Neuron (in vitro differentiated cells): ENCODE measurements at regions not wholly inside any gene's neighbourhood (a gene's known extent, or its start where the extent isn't known, plus 50 kb on each side); places are given as distances from the start of the nearest gene placed in this dataset.
"Not testable (repeated sequence)": the region's sequence is repeated elsewhere in the genome, so short reads cannot be mapped to it uniquely, and the experiment has no call there.

ENCODE experiments used
- H2AFZ ChIP-seq: one replicate; pipeline ENCODE4 v1.6.1; 2013; ENCODE audit warnings: low read depth, mild to moderate bottlenecking, inconsistent platforms, low read length, moderate library complexity
- H3K27me3 ChIP-seq: one replicate; pipeline ENCODE4 v1.6.1; 2013; ENCODE audit warnings: low read length; ENCODE audit not compliant: insufficient read depth
- H3K36me3 ChIP-seq: one replicate; pipeline ENCODE4 v1.6.1; 2013; ENCODE audit warnings: low read length; ENCODE audit not compliant: insufficient read depth
- H3K4me1 ChIP-seq: one replicate; pipeline ENCODE4 v1.6.1; 2013; ENCODE audit warnings: low read length; ENCODE audit not compliant: insufficient read depth
- H3K4me3 ChIP-seq: 2 replicates; pipeline ENCODE4 v1.5.1; 2013; ENCODE audit warnings: mild to moderate bottlenecking, low read length, moderate library complexity
- H3K9me3 ChIP-seq: one replicate; pipeline ENCODE4 v1.6.1; 2013; ENCODE audit warnings: low read length

DNA sequence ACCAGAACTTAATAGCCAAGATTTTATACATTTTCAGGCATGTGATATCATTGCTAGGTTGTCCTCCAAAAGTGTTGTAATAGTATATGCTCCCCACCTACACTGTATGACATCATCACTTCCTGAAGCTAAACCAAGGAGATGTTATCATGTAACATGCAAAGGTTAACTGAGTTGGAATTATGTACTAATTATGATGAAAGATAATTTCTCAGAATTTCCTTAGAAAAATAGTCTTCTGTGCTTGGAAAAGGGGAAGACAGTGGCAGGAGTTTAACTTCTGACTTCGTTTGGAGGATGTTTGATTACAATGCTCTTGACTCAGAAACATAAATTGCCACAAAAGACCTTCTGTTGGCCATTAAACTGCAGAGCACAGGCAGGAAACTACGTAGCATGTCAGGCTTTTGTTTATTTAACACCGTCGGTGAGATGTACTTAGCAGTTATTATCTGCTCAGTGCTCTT is 83.6 kb upstream of the GUCY1A1 start:
- Histone ChIP-seq H3K4me1 (no peaks in the 10 kb centered on the region), H3K27me3 (peaks cover 2% of the 10 kb centered on the region), H3K4me3 (no peak overlapping the region), H3K36me3 (no peaks in the 10 kb centered on the region), H2AFZ (no peak overlapping the region), H3K9me3 (no peaks in the 10 kb centered on the region)

DNA sequence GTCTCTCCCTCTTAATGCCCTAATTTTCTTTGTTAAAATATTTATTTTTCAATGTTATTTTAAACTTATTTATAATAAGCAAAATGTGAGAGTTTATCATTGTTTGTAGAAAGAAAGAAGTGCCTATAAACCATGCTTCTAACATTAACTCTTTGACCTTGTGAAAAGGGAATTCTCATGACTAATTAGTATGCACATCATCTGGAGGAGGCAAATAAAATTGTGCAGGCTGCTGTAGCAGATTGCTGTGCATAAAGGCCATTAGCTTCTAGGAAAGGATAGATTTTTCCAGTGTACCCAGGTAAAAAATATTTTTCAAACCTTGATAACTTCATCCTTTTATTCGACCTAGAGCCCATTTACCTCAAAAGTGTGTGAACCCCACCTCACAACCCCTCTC is 84.6 kb upstream of the GUCY1A1 start:
- H2AFZ ChIP-seq: no peak overlapping the region
- no peaks in the 10 kb centered on the region for H3K36me3 ChIP-seq
- H3K9me3 ChIP-seq: no peaks in the 10 kb centered on the region
- no peaks in the 10 kb centered on the region for H3K4me1 ChIP-seq
- H3K4me3 ChIP-seq: no peak overlapping the region
- H3K27me3 ChIP-seq: peaks cover 2% of the 10 kb centered on the region

DNA sequence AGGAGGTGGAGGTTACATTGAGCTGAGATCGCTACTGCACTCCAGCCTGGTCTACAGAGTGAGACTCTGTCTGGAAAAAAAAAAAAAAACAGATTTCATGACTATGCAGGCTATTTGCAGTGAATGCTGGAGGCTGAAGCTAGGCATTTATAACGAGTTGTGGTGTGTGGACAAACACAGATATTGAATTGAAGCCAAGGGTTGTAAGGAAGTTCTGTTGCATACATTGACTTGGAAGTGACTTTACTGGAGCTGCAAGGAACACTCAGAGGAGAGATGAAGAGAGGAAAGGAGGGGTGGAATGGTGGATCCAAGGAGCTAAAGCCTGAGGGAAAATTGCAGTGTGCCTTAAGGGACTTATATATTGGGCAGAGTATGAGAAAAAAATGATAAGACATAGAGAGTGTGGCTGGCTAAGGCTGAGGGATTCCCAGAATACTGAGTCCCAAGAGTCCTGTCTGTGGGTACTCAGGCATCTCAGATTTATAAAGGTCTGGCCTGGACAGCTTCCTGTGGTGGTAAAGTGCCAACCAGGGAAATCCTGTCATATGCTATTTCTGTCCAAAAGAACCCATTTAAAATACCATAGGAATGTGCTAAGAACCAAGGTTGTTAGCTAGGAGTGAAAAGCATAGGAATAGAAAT is 87.8 kb upstream of the GUCY1A1 start:
- Histone ChIP-seq H3K27me3 (no peaks in the 10 kb centered on the region), H3K4me1 (no peaks in the 10 kb centered on the region), H3K4me3 (no peak overlapping the region), H3K9me3 (no peaks in the 10 kb centered on the region), H2AFZ (no peak overlapping the region), H3K36me3 (no peaks in the 10 kb centered on the region)

DNA sequence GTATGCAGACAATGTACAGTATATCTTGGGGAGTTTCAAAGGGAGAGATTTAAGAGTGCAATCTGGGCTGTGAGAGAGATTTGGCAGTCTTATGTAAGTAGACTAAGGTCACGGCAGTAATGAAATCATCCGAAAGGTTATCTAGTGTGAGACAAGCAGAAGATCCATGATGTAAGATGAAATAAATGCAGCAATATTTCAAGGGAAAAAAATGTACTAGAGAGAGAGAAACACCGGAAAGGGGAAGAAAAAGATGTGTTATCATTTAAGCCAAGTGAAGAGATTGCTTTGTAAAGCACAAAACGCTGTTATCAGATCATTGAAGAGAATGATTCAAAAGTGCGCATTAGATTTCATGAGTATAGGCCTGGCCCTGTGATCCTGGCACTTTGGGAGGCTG is 88.4 kb upstream of the GUCY1A1 start:
- Histone ChIP-seq H3K27me3 (no peaks in the 10 kb centered on the region), H3K36me3 (no peaks in the 10 kb centered on the region), H3K4me1 (no peaks in the 10 kb centered on the region), H3K4me3 (no peak overlapping the region), H3K9me3 (no peaks in the 10 kb centered on the region), H2AFZ (no peak overlapping the region)

DNA sequence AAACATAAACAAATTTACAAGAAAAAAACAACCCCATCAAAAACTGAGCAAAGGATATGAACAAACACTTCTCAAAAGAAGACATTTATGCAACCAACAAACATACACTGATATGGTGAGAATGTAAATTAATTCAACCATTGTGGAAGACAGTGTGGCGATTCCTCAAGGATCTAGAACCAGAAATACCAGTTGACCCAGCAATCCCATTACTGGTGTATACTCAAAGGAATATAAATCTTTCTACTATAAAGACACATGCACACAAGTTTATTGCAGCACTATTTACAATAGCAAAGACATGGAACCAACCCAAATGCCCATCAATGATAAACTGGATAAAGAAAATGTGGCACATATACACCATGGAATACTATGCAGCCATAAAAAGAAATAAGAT is 92.3 kb upstream of the GUCY1A1 start:
- H3K27me3 ChIP-seq, H3K36me3 ChIP-seq, H3K9me3 ChIP-seq, H2AFZ ChIP-seq, H3K4me3 ChIP-seq, H3K4me1 ChIP-seq: not testable (repeated sequence)

DNA sequence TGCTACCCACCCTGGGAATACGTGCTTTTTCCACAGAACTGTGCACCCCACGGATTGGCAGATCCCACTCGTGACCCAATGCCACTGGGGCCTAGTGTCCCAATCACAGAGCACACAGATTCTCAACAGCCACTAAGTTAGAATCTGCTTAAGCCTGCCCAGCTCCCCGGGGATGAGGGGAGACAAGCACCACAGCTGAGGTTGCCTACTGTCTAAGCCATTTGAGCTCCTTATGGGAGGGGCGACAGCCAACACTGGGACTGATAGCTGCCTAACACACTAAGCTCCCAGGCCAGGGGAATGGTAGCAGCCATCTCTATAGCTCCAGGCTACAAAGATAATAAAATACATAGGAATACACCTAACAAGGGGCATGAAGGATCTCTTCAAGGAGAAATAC is 93.5 kb upstream of the GUCY1A1 start:
- H3K27me3 ChIP-seq: no peaks in the 10 kb centered on the region
- no peaks in the 10 kb centered on the region for H3K36me3 ChIP-seq
- H3K4me1 ChIP-seq: no peaks in the 10 kb centered on the region
- no peak overlapping the region for H3K4me3 ChIP-seq
- no peak overlapping the region for H2AFZ ChIP-seq
- no peaks in the 10 kb centered on the region for H3K9me3 ChIP-seq

DNA sequence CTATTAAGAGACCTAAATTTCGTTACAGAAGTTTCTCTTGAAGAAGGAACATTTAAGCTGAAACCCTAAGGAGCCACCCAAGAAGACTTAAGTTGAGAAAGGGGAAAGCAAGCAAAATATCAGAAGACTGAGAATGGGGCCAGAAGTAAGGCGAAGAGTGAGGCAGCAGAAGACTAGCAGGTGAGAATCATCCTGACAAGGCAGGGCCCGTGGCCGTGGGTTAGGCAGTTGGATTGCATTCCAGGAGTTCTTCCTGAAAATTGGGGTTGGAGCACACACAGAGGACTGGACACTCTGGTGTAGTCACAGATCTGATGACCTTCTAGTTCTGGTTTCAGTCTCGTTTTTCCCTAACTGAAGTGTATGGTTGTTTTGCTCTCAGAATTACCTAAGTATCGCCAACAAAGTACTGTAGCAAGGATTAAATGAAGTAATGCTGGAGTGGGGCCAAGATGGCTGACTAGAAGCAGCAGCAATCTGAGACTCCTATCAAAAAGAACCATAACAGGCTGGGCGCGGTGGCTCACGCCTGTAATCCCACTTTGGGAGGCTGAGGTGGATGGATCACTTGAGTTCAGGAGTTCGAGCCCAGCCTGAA is 94.4 kb upstream of the GUCY1A1 start:
- no peak overlapping the region for H3K4me3 ChIP-seq
- no peak overlapping the region for H2AFZ ChIP-seq
- no peaks in the 10 kb centered on the region for H3K27me3 ChIP-seq
- H3K4me1 ChIP-seq: no peaks in the 10 kb centered on the region
- no peaks in the 10 kb centered on the region for H3K36me3 ChIP-seq
- H3K9me3 ChIP-seq: no peaks in the 10 kb centered on the region

DNA sequence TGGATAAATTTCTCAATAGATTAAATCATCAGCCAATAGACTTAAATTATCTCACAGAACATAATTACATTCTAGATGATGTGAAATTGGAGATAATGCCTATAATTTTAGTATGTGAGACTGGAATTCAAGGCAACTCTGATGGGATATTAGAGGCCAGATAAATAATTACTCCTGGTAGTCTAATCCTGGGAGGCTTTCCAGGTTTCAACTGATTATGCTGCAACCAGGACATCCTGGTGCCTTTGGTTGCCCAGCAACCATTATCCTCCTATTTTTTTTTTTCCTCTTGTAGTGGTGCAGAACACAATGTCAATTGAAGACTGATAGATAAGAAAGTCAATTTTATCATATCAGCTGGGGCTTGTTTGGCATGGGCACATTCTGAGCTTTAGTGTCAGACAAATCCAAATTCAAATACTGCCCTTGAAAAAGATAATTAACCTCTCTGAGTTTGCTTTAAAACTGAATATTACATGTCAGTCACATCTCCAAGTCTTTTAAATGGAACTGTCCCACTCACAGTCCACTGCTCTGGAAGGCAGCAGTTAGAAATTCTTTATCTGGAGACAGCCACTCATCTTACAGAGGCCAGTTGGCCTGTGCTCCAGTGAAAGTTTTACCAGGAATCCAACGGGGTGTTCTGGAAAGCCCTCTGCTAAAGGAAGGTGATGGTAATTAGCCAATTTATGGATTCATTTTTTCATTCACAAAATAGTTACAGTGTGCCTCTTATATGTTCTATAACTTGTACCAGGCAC is 95.3 kb upstream of the GUCY1A1 start:
- no peaks in the 10 kb centered on the region for H3K27me3 ChIP-seq
- no peaks in the 10 kb centered on the region for H3K36me3 ChIP-seq
- no peak overlapping the region for H2AFZ ChIP-seq
- no peaks in the 10 kb centered on the region for H3K4me1 ChIP-seq
- H3K4me3 ChIP-seq: no peak overlapping the region
- no peaks in the 10 kb centered on the region for H3K9me3 ChIP-seq

DNA sequence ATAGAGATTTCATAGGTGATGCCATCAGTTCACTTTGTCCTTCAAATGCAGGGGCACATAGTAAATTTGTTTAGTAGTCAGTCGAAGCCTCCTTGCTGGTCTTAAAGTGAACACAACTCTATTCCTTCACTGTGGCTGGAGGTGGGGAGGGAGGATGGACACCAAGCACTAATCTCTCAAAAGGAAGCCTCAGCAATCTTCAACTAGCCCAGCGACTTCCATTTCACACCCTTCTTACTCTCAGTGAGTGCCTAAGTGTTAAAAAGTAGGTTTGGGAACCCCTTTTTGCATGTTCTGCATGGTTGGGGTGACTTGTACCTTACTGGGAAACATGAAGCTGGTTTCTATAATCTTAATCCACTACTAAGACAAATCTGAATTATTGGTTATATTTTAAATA is 96.0 kb upstream of the GUCY1A1 start:
- no peaks in the 10 kb centered on the region for H3K36me3 ChIP-seq
- no peak overlapping the region for H2AFZ ChIP-seq
- no peaks in the 10 kb centered on the region for H3K4me1 ChIP-seq
- H3K4me3 ChIP-seq: no peak overlapping the region
- no peaks in the 10 kb centered on the region for H3K9me3 ChIP-seq
- no peaks in the 10 kb centered on the region for H3K27me3 ChIP-seq

DNA sequence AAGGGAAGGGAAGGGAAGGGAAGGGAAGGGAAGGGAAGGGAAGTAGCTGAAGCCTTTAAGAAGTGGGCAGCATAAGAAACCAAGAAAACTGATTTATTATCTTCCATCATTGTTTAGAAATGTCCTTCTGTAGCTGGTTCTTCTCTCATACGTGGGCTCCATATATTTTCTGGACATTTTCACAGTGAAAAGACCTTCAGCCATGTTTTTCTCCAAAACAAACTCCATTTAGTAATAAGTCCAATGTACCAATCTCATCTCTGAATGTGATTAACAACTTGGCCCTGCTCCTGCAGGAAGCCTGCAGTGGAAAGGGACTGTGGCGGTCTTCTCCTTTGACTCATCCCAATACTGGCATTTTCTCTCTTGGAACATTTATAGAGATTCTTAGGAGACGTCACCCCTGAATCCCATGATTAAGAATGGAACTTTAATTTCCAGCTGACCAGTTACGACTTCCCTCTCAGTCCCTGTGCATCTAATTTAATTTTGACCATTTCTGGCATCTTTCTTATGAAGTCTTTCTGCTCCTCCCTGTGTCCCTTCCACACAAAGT is 96.6 kb upstream of the GUCY1A1 start:
- no peaks in the 10 kb centered on the region for H3K36me3 ChIP-seq
- no peak overlapping the region for H3K4me3 ChIP-seq
- H3K27me3 ChIP-seq: no peaks in the 10 kb centered on the region
- H3K9me3 ChIP-seq: no peaks in the 10 kb centered on the region
- no peak overlapping the region for H2AFZ ChIP-seq
- H3K4me1 ChIP-seq: no peaks in the 10 kb centered on the region

DNA sequence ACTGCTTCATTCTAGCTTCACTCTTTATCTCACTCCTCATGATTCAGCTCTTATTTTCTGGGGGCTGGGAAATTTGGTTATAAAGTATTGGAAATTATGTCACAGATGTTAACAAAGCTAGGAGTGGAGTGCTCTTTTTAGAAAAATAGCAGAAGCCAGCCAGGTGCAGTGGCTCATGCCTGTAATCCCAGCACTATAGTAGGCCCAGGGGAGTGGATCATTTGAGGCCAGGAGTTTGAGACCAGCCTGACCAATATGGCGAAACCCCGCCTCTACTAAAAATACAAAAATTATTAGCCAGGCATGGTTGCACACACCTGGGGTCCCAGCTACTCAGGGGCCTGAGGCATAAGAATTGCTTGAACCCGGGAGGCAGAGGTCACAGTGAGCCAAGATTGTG is 97.2 kb upstream of the GUCY1A1 start:
- Histone ChIP-seq H3K27me3 (no peaks in the 10 kb centered on the region), H3K36me3 (no peaks in the 10 kb centered on the region), H2AFZ (no peak overlapping the region), H3K9me3 (no peaks in the 10 kb centered on the region), H3K4me3 (no peak overlapping the region), H3K4me1 (no peaks in the 10 kb centered on the region)

DNA sequence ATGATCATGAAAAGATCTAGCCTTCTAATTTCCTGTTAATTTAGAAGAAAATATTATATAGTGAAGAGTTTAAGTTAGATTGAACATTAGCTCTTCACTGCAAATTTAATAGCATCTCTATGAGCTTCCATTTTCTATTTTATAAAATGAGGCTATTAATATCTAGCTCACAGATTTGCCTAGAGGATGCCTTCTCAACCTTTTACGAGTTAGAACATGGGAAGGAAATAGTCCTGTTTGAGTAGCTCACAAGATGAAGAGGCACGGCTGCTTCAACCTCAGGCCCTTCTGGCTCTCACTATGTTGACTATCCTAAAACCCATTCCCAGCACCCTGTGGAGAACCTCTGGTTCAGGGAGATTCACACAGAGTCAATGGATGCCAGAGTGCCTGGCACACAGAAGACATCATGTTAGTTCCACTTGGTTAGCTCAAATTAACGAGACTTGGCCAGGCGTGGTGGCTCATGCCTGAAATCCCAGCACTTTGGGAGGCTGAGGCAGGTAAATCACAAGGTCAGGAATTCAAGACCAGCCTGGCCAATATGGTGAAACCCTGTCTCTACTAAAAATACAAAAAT is 97.9 kb upstream of the GUCY1A1 start:
- Histone ChIP-seq H3K4me3 (no peak overlapping the region), H3K4me1 (no peaks in the 10 kb centered on the region), H2AFZ (no peak overlapping the region), H3K9me3 (no peaks in the 10 kb centered on the region), H3K27me3 (no peaks in the 10 kb centered on the region), H3K36me3 (no peaks in the 10 kb centered on the region)

DNA sequence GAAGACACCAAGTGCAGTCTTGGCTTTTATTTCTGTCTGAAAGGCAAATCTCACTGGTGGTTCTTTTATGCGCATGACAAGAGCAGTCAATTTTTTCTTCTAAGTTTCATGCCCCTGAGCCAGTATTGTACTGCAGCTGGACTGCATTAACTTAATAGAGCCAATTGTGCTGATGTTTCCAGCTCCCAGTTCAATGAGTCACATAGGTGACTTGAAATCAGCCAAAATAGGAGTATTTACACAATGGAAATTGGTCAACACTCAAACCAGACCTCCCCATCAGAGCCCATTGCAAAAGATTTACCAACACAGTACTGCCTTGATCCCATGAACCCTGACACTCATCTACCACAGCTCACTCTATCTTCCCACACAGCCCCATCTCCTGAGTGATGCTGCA is 100.3 kb upstream of the GUCY1A1 start:
- H3K4me1 ChIP-seq: no peaks in the 10 kb centered on the region
- no peaks in the 10 kb centered on the region for H3K36me3 ChIP-seq
- H3K27me3 ChIP-seq: no peaks in the 10 kb centered on the region
- no peak overlapping the region for H2AFZ ChIP-seq
- no peak overlapping the region for H3K4me3 ChIP-seq
- H3K9me3 ChIP-seq: no peaks in the 10 kb centered on the region
